Skeletal muscle tissue (tissue), 3 donors: ENCODE measurements at regions not wholly inside any gene's neighbourhood (a gene's known extent, or its start where the extent isn't known, plus 50 kb on each side); places are given as distances from the start of the nearest gene placed in this dataset.

Experiments used
- H3K27ac ChIP-seq: one replicate; pipeline ENCODE4 v1.7.0; 2013; ENCODE audit warnings: mild to moderate bottlenecking, low read depth, low read length, inconsistent platforms
- H3K27me3 ChIP-seq, 3 donors: one replicate each; pipeline ENCODE4 v1.7.0; 2013; ENCODE audit warnings: low read length in 3 of 3; ENCODE audit not compliant: control insufficient read depth in 3 of 3, insufficient read depth in 3 of 3
- H3K36me3 ChIP-seq, 3 donors: one replicate each; pipeline ENCODE4 v1.7.0; 2013; ENCODE audit warnings: low read length in 3 of 3; ENCODE audit not compliant: control insufficient read depth in 3 of 3, insufficient read depth in 3 of 3
- H3K4me1 ChIP-seq, 3 donors: one replicate each; pipeline ENCODE4 v1.7.0; 2013; ENCODE audit warnings: low read length in 3 of 3, mild to moderate bottlenecking in 3 of 3; ENCODE audit not compliant: control insufficient read depth in 3 of 3, insufficient read depth in 3 of 3
- H3K4me3 ChIP-seq, 3 donors: one replicate each; pipeline ENCODE4 v1.7.0; 2013; ENCODE audit warnings: low read length in 3 of 3
- H3K9ac ChIP-seq, 3 donors: one replicate each; pipeline ENCODE4 v1.7.0; 2013; ENCODE audit warnings: low read length in 3 of 3, mild to moderate bottlenecking in 3 of 3, moderate library complexity in 2 of 3, low read depth in 1 of 3
- H3K9me3 ChIP-seq, 3 donors: one replicate each; pipeline ENCODE4 v1.7.0; 2013; ENCODE audit warnings: low read length in 3 of 3; ENCODE audit not compliant: control insufficient read depth in 3 of 3
- donor health status: Osteomylitis.

DNA sequence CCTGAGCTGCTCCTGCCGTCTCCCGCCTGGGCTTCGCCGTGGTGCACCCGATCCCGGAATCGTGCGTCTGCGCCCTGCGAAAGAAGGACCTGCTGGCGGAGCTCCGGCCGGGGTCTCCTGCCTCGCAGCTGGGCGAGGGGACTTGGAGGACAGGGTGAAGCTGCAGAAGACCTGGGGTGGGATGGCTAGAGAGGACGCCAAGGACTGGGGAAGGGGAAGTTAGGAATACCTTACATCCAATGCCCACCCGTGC lies 150.2 kb downstream of the PRL start:
- Histone ChIP-seq H3K9ac (peak overlapping the region; percentile 46 to 80 (median 73)), H3K27me3 (no peaks in the 10 kb centered on the region), H3K27ac (peak overlapping the region; percentile 11), H3K9me3 (no peaks in the 10 kb centered on the region), H3K4me1 (peaks cover 45 to 50% (median 47%) of the 10 kb centered on the region in 3 donors), H3K36me3 (no peaks in the 10 kb centered on the region), H3K4me3 (peak overlapping the region; percentile 73 to 78 (median 76))

DNA sequence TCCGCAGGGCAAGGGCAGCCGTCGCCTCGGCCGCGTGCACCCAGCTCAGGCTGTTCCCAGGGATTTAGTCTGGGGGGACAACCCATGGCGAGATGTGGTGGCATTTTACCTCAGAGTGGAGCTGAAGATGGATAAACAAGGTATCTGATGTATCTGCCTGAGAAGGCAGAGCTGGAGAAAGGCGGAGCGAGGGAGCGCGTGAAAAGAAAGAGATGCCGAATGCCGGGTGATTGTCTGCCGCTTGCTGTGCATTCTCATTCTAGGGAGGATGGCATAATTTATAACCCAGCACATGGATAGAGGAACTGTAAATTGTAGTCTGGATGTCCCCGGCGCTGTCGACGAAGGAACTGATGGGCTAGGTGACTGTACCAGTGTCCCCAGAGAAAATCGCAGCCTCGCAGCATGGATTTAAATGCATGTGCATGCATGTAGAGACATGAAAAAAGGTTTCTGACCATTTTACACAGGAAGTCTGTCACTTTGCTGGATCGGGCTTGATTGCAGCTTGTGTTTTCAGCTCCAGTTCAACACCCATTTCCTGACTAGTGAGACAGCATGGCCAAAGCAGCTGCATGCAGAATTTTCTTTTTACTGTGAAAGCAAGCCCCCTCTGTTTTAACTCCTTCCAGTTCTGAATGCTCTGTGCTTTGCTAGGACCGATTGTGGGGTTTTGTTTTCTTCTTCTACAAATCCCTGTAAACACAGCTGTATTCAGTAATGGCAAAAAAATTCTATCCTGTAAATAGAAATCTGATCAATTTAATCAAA lies 149.7 kb downstream of the PRL start:
- peak overlapping the region; percentile 11 for H3K27ac ChIP-seq
- no peaks in the 10 kb centered on the region for H3K27me3 ChIP-seq
- H3K4me3 ChIP-seq, result peak overlapping the region; percentile 73 to 78 (median 76)
- H3K36me3 ChIP-seq, result no peaks in the 10 kb centered on the region
- H3K4me1 ChIP-seq, result peaks cover 45 to 50% (median 47%) of the 10 kb centered on the region in 3 donors
- H3K9me3 ChIP-seq, result no peaks in the 10 kb centered on the region
- peak overlapping the region; percentile 46 to 80 (median 73) for H3K9ac ChIP-seq

DNA sequence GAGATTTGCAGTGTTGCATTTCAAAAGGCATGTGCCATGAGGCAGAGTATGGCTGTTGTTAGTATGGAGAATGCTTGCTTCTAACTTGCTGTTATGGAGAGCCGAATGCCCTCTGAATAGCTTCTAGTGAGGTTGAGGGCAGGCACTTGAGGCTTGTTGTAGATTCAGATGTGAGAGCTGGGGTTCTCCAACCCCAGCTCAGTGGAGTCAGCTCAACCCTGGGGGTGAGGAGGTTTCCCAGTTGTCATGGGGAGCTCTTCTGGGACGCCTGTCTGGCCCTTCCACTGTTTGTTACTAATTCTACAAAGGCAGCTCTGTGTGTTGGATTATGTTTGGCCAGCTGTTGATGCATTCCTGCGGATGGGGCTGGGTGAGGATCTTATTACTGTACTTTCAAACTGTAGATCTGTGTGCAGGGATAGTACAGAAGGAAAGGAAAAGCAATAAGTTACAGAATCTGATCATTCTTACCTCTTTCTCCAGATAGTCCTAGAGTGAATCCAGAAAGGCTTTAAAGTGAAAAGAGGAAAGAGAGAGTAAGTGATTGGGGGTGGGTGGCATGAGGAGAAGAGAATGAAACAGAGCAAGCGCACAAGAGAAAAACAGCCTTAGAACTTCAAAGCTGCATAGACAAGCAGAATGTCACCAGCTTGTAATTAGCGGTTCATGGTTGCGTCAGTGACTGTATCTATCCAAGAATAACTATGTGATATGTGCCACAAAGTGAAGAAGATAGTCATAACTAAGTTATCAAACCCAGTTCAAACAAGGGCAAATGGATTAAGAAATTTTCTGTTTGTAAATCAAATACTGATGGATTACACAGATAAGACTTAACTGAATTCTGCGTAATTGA lies 148.7 kb downstream of the PRL start:
- no peaks in the 10 kb centered on the region for H3K27me3 ChIP-seq
- H3K27ac ChIP-seq, result peak overlapping the region; percentile 58
- no peaks in the 10 kb centered on the region for H3K9me3 ChIP-seq
- H3K9ac ChIP-seq, result peak overlapping the region in 2 of 3 donors; percentile 48 to 73
- no peaks in the 10 kb centered on the region for H3K36me3 ChIP-seq
- H3K4me1 ChIP-seq, result peaks cover 45 to 50% (median 47%) of the 10 kb centered on the region in 3 donors
- peak overlapping the region; percentile 44 to 78 (median 76) for H3K4me3 ChIP-seq

- H3K9ac ChIP-seq, result peak overlapping the region in 1 of 3 donors; percentile 7
- peaks cover 45 to 50% (median 47%) of the 10 kb centered on the region in 3 donors for H3K4me1 ChIP-seq
- no peaks in the 10 kb centered on the region for H3K9me3 ChIP-seq
- H3K27ac ChIP-seq, result peak overlapping the region; percentile 25
- H3K27me3 ChIP-seq, result no peaks in the 10 kb centered on the region
- no peaks in the 10 kb centered on the region for H3K36me3 ChIP-seq
- H3K4me3 ChIP-seq, result peak overlapping the region in 1 of 3 donors; percentile 10
Measured at GRCh38 chr6:22149096-22149495, 147.7 kb downstream of the PRL start.

GRCh38 chr6:22149501-22150367 lies 147.1 kb downstream of the PRL start:
- Histone ChIP-seq H3K9me3 (no peaks in the 10 kb centered on the region), H3K9ac (peak overlapping the region in 2 of 3 donors; percentile 6 to 41), H3K4me3 (peak overlapping the region; percentile 16 to 41 (median 38)), H3K36me3 (no peaks in the 10 kb centered on the region), H3K27me3 (no peaks in the 10 kb centered on the region), H3K4me1 (peaks cover 45 to 50% (median 47%) of the 10 kb centered on the region in 3 donors), H3K27ac (no peak overlapping the region)

DNA sequence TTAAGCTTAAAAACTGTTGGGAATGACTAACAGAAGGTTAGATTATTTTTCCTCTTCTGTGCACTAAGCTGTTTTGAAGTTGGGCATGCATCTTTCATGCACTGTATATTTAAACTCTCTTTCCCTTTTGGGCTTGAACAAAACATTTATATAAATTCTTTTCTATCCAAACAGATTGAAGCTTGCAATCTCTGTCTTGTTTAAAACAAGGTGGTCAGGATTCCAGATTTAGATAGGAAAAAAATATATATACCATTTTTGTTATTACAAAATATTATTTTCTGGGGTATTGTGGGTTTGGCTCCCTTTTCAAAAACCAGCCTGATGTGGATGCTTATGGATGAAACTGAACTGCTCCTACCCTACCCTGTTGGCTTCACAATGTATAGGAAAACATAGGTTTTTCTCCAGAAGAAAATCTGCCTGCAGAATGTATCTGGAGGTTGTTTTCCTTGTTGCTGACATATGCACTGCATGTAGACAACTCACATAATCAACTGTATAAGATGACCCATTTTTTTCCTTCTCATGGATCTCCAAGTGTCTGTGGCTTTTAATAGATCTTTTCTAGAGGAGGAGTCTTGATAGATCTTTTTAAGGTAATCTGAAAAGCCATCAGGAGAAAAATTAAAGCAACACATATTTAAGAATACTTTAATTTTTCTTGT lies 146.3 kb downstream of the PRL start:
- H3K9ac ChIP-seq, result peak overlapping the region in 1 of 3 donors; percentile 6

DNA sequence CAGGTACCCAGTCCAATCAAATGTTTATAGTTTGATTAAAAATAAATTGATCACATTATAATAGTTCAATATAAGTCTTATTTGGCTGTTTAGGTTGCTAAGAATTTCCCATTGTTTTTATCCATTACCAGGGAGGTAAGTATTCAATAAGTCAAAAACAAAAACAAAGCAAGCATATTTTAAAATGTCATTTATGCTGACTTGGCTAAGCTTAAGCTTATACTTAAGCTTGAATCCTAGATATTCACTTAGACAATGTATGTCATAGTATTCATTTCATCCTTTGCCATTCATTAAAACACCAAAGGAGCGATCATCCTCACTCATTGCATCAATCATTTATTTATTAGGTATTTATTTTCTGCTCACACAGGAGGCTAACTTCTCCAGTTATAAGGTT lies 144.9 kb downstream of the PRL start:
- Histone ChIP-seq H3K4me1 (peaks cover 32 to 36% (median 36%) of the 10 kb centered on the region in 3 donors), H3K9ac (no peak overlapping the region), H3K27me3 (no peaks in the 10 kb centered on the region), H3K36me3 (no peaks in the 10 kb centered on the region), H3K4me3 (no peak overlapping the region), H3K27ac (no peak overlapping the region), H3K9me3 (no peaks in the 10 kb centered on the region)

More for the DNA sequence above, 146.3 kb downstream of the PRL start:
- Histone ChIP-seq H3K27me3 (no peaks in the 10 kb centered on the region), H3K36me3 (no peaks in the 10 kb centered on the region), H3K27ac (no peak overlapping the region), H3K4me3 (peak overlapping the region in 2 of 3 donors; percentile 13 to 38), H3K9me3 (no peaks in the 10 kb centered on the region), H3K4me1 (peaks cover 41 to 47% (median 42%) of the 10 kb centered on the region in 3 donors)

- H3K27ac ChIP-seq, result no peak overlapping the region
- H3K4me3 ChIP-seq, result no peak overlapping the region
- H3K9ac ChIP-seq, result no peak overlapping the region
- H3K27me3 ChIP-seq, result no peaks in the 10 kb centered on the region
- H3K9me3 ChIP-seq, result no peaks in the 10 kb centered on the region
- no peaks in the 10 kb centered on the region for H3K36me3 ChIP-seq
- peaks cover 22 to 26% (median 26%) of the 10 kb centered on the region in 3 donors for H3K4me1 ChIP-seq
Measured at GRCh38 chr6:22152841-22153240, 144.0 kb downstream of the PRL start.

DNA sequence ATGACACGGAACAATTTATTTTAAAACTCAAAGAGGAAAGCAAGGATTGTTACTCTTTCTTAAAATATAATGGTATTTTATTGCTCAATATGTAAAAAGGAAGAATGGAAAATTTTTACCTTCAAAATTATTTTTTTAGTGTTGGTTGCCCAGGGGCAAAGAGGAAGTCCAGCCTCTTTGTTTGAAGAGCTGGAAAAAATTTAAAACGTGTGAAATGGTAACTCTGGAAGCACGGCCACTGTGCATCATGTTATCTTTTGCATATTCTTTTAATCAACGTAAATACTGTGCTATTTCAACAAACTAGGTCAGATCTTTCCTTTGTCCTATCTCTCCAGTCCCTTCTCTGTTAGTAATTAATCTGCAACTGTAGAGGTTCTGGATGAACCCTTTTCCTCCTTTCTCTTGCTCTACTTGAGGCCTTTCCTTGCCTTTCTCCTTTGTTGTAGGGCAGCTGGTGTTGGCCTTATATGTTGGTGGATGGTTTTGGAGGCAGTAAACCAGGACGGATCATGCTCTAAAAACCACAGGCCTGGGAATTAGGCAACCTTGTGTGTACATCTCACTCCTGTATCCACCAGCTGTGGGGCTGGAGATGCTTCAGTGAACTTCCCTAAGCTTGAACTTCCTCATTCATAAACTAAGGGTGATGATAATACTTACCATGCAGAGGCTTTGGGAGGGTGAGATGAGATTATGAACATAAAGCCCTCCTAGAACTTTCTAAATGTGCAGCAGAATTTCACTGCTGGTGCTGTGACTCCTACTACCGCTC lies 143.3 kb downstream of the PRL start:
- Histone ChIP-seq H3K4me1 (peaks cover 17 to 21% (median 20%) of the 10 kb centered on the region in 3 donors), H3K27ac (no peak overlapping the region), H3K27me3 (no peaks in the 10 kb centered on the region), H3K36me3 (no peaks in the 10 kb centered on the region), H3K9me3 (no peaks in the 10 kb centered on the region), H3K4me3 (no peak overlapping the region), H3K9ac (no peak overlapping the region)
